KBM-7 (cell line): ENCODE measurements at regions not wholly inside any gene's neighbourhood (a gene's known extent, or its start where the extent isn't known, plus 50 kb on each side); places are given as distances from the start of the nearest gene placed in this dataset.

Experiments used
- DNase-seq: peaks from one replicate; pipeline ENCODE4 v3.0.0-alpha.2; 2015
- in situ Hi-C: fragments of 300-500 bp; cut with MboI; formaldehyde crosslinking; loops from 2 replicates; pipeline ENCODE4 v1.14.3; 2020; ENCODE audit warnings: low sequenced_read_pairs, low pct_unique_long_range_greater_than_20kb, mixed read lengths

DNA sequence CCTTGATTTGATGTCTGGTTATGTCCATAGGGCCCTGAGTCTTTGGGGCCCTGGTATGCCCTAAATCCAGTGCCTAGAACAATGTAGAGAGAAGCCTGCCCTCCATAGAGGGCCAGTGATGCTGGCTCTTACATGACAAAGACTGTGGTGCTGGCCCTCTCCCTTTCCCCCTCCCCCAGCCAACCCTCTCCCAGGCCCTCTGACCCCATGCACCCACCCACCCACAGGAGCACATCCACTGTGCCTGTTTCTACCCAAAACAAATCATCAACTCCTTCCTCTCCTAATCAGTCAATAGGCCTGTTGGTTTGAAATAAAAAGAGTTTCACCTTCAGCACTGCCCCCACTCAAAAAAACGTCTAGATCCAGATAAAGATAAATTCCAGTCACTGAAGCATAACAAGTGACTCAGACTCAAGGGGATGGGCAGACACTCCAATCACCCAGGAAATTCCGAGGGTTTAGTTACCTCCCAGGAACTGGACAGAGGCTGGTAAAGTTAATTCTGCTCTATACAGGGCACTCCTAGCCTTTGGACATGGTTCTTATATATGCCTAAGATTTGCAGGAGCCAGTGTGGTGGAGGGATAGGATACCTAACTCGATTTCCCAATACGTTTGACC is 144.8 kb upstream of the VANGL1 start:
- in situ Hi-C loops: no loop called here
- no peak for DNase-seq

- DNase-seq: no peak
- in situ Hi-C loops: no loop called here
Measured at GRCh38 chr1:115495625-115496024, 146.1 kb upstream of the VANGL1 start.

DNA sequence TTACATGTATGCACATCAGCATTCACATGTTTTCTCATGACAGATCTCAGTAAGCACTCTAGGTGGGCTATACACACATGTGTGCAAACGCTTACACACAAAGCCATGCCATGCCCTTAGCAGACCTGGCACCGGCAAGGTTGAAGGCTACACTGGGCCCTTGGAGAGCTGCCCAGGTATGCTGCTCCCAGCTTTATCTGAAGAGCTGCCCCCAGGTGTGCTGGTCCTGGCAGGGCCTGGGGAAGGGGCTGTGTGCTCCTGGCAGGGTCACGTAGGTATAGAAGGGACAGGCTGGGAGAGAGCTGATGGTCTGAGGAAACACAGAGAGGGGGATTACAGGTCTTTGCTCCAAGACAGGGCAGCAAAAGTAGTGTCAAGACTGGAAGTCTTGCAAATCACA is 146.7 kb upstream of the VANGL1 start:
- in situ Hi-C loops: no loop called here
- DNase-seq: no peak

GRCh38 chr1:115493834-115494233 is 147.9 kb upstream of the VANGL1 start:
- in situ Hi-C loops: no loop called here
- no peak for DNase-seq

- in situ Hi-C loops: no loop called here
- DNase-seq: no peak
Measured at GRCh38 chr1:115492880-115493279, 148.9 kb upstream of the VANGL1 start.

- in situ Hi-C loops: no loop called here
- no peak for DNase-seq
Measured at GRCh38 chr1:115492019-115492595, 149.7 kb upstream of the VANGL1 start.

GRCh38 chr1:115491298-115492018 is 150.3 kb upstream of the VANGL1 start:
- in situ Hi-C loops: no loop called here
- DNase-seq: no peak

DNA sequence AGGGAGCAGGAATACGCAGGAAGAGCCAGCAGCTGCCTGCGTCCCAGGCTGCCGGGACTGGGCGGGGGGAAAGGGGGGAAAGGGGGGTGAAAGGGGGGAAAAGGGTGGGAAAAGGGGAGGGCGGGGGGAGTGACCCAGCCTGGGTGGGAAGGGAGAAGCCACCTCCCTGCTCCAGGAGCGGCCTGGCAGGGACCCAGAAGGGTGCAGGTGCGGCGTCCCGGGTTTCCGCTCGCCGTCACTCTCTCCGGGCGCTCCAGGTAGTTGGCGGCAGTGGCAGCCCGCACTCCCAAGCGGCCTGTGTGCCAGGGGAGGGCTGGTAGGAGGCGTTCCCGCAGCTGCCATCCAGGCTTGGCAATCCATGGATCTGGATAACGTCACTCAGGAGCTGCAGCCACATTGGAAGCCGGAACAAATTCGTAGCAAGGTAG is 141.0 kb upstream of the NGF start:
- no peak for DNase-seq
- in situ Hi-C loops: no loop called here

- DNase-seq: no peak
- in situ Hi-C loops: no loop called here
Measured at GRCh38 chr1:115477071-115477470, 139.0 kb upstream of the NGF start.

DNA sequence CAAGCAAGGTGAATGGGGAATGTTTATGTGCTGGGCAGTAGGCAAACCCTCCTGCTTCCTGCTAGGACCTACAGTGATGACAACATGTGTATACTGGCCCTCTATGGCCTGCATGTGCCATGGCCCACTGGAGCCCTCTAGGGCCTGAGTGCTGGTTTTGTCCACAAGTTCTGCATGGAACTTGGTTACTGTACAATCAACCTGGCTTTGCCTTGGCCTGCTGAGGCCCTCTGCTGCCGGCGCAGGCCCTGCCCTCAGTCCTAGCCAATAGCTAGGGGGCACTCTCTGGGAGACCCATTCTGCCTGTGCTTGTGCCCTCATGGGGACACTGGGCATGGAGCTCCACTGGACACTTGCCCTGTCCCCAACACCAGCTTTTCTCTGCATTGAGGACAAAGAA is 138.6 kb upstream of the NGF start:
- no peak for DNase-seq

DNA sequence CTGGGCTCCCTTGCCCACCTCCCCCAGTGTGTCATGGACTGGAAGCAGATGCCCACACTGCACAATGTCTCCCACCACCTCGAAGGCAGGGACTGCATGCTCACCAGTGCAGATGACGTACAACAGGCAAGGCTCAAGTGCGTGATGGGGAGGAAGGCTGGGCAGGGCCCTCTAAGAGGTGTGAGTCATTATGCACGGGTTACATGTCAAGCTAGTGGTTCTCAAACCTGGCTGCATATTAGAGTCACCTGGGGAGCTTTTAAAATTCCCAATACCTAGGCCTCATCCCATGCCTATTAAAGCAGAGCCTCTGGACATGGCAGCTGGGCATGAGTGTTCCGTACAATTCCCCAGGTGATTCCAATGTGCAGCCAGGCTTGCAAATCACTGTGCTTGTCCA is 137.9 kb upstream of the NGF start:
- in situ Hi-C loops: no loop called here
- DNase-seq: no peak

More for the DNA sequence above, 138.6 kb upstream of the NGF start:
- in situ Hi-C loops: no loop called here

DNA sequence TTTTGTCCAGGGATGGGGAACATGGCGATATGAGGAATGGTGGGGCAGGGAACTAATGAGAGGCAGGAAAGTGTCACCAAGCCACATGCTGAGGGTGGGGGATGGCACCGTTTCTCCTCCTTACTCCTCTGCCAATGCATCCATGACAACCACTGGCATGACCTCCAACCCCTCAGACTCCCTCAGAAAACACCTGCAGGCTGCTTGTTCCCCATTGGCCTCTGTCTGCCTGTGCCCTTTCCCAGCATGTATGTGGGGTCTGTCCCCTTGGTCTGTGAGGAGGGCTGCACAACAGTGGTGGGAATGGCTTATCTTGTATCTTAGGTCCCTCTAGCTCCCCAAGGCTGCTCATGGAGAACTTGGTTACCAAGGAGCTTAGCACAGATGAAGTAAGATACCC is 137.2 kb upstream of the NGF start:
- in situ Hi-C loops: no loop called here

GRCh38 chr1:115473986-115474565 is 136.0 kb upstream of the NGF start:
- DNase-seq: no peak
- in situ Hi-C loops: no loop called here

More for the DNA sequence above, 137.2 kb upstream of the NGF start:
- DNase-seq: no peak

DNA sequence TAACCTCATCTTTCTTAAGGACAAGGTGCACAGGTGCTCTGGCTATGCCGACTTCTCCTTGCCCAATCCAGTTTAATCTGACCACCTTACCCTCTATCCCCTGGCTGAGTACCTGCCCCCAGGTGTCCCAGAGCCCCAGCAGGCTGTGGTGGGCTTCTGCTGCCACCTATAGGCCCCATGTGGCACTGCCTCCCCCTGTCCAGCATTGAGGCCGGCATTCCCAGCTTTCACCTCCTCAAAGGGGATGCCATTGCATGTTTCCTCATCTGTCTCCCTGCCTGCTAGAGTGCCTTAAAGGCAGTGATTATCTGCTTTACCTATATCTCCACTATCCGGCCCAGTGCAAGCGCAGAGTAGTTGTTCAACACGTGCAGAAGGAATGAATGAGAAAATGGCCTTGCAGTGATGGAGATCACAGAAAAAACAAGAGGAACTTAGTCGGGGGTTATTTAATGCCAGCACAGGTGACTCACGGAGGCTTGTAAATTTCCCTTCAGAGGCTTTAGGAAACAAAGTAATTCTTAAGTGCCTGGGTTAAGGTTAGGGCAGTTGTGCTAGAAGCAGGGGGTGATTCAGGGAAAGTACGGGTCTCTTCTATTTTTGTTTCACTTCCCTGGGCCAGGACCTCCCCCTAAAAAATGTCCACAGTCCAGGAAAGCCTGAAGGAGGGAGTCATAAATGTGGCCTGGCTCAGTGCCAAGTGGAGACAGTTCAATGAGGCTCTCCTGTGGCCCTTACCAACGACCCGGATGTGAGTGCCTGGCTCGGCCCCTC is 131.8 kb upstream of the NGF start:
- in situ Hi-C loops: no loop called here
- peak; percentile 29 for DNase-seq

DNA sequence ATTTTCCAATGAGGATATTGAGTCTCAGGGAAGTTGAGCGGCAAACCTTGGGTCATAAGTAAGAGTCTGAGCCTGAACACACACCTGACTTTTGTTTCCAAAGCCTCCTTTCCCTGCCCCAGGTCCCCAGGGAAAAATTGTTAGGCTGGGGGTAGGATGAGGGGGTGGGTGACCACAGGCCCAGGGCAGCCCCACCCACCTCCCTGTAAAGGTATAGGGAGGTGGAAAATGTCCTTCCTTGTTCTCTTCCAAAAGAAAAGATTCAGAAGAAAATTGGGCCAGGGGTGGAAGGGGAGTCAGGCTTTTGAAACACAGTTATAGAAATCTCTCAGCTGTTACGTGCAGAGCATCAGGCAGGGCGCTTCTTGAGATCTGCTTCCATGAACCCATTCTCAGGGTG is 129.7 kb upstream of the NGF start:
- DNase-seq: no peak
- in situ Hi-C loops: no loop called here

DNA sequence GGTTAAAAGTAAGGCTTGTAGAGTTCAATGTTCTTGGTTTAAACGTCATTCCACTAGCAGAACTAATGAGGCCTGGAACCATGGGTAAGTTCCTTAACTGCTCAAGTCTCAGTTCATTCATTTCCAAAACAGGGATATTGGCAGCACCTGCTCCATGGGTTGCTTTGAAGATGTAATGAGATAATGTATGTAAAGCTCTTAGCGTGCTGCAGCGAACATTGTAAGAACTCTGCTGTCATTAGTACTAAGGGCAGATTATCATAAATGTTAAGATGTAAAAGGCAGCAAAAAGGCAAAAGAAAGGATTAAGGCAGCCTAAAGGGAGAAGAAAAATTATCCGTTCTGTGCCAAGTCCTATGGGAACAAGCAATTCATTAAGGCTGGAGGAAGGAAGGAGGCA is 129.1 kb upstream of the NGF start:
- in situ Hi-C loops: no loop called here
- DNase-seq: no peak

DNA sequence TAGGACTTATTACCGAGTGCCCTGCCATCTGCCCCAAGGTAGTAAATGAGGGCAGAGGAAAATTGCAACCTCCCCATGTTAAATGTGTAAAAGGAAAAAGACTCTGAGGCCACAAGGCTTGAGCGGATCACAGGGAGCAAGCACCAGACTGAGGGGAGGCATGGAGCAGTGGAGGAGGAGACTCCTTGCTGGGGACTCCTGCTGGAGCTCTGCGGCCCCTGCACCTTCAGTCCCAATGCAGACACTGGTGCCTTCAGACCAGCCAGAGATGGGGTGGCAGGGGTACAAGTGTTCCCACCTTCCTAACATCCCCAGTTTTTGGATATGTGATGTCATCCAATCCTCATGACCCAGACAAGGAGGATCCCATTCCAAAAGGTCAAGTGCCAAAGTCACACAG is 128.4 kb upstream of the NGF start:
- in situ Hi-C loops: no loop called here
- no peak for DNase-seq

DNA sequence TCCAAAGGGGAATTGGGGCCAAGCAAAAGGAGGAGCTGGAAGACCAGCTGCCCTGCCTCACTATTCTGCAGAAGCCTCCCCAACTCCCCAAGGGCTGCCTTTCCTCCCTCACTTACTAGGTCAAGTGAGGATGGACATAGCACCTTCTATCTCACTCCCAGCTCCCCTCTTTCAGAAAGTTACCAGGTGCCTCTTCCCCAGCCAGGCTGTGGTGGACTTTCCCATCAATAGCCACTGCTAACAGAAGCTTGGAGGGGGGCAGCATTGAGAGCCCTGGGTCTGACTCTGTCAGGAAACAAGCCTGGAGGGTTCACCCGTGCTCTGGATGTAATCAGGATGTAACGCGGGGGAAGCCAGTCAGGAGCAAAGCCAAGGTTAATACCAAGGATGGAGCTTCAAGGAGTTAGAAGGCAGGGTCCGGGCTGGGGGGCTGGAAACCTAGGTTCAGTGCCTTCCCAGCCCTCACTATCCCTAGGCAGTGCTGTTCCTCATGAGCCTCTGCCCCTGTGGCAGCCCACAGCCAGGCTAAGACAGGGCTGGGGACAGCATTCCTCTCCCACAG is 127.8 kb upstream of the NGF start:
- in situ Hi-C loops: no loop called here
- DNase-seq: no peak

DNA sequence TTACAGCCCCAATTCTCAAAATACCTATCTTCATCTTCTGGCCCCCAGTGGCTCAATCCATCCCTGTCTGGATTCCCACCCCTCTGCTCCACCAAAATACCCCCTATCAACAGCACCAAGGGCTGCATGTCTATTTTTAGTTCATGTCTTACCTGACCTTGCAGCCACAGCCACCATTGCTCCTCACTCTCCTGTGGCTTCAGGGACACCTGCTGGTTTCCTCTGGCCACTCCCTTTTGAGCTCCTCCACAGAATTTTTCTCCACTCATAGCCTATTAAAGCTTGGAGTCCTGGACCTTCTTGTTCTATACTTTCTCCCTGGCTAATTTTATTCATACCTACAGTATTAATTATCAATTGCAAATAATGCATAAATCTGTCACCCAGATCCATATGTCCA is 125.3 kb upstream of the NGF start:
- in situ Hi-C loops: no loop called here
- DNase-seq: no peak
